HEK293T (cell line): ENCODE measurements at regions not wholly inside any gene's neighbourhood (a gene's known extent, or its start where the extent isn't known, plus 50 kb on each side); places are given as distances from the start of the nearest gene placed in this dataset.

Experiments
- BHLHE40 ChIP-seq: fragments of 450-650 bp; IDR thresholded peaks from 2 replicates; pipeline ENCODE4 v1.6.1; 2016; ENCODE audit warnings: mild to moderate bottlenecking, moderate library complexity, borderline replicate concordance
- CTBP1 ChIP-seq: fragments of 450-650 bp; IDR thresholded peaks from 2 replicates; pipeline ENCODE4 v1.6.1; 2016; ENCODE audit warnings: borderline replicate concordance
- FOXA1 ChIP-seq: fragments of 450-650 bp; IDR thresholded peaks from 2 replicates; pipeline ENCODE4 v1.6.1; 2016; ENCODE audit warnings: mild to moderate bottlenecking
- FOXK2 ChIP-seq: fragments of 450-650 bp; IDR thresholded peaks from 2 replicates; pipeline ENCODE4 v1.6.1; 2016; ENCODE audit warnings: mild to moderate bottlenecking
- HDGF ChIP-seq: fragments of 450-650 bp; IDR thresholded peaks from 2 replicates; pipeline ENCODE4 v1.6.1; 2017; ENCODE audit warnings: antibody characterized with exemption, borderline replicate concordance
- L3MBTL2 ChIP-seq: fragments of 450-650 bp; conservative IDR thresholded peaks from 2 replicates; pipeline ENCODE4 v1.6.1; 2016; ENCODE audit warnings: mild to moderate bottlenecking
- NFRKB ChIP-seq: fragments of 450-650 bp; IDR thresholded peaks from 2 replicates; pipeline ENCODE4 v1.6.1; 2016; ENCODE audit warnings: mild to moderate bottlenecking, moderate library complexity
- PKNOX1 ChIP-seq: fragments of 450-650 bp; IDR thresholded peaks from 2 replicates; pipeline ENCODE4 v1.6.1; 2016
- SP1 ChIP-seq: fragments of 450-650 bp; IDR thresholded peaks from 2 replicates; pipeline ENCODE4 v1.6.1; 2017
- SUZ12 ChIP-seq: fragments of 450-650 bp; IDR thresholded peaks from 2 replicates; pipeline ENCODE4 v1.6.1; 2016; ENCODE audit warnings: mild to moderate bottlenecking
- TARDBP ChIP-seq: fragments of 450-650 bp; IDR thresholded peaks from 2 replicates; pipeline ENCODE4 v1.6.1; 2016

- TF ChIP-seq CTBP1 (no peak), SP1 (no peak), FOXA1 (no peak), TARDBP (no peak), L3MBTL2 (no peak), BHLHE40 (no peak), SUZ12 (no peak), FOXK2 (no peak), HDGF (no peak), PKNOX1 (no peak), NFRKB (no peak)
Measured at GRCh38 chr16:9226924-9227323, 135.5 kb downstream of the HAPSTR1 start.
